Astrocyte (in vitro differentiated cells and primary cell): ENCODE measurements at regions not wholly inside any gene's neighbourhood (a gene's known extent, or its start where the extent isn't known, plus 50 kb on each side); places are given as distances from the start of the nearest gene placed in this dataset.
"Not testable (repeated sequence)": the region's sequence is repeated elsewhere in the genome, so short reads cannot be mapped to it uniquely, and the experiment has no call there.

ENCODE experiments used
- DNase-seq: peaks from one replicate; pipeline ENCODE4 v3.0.0-alpha.2; 2010; ENCODE audit warnings: low read depth
- FAIRE-seq: peaks from 2 replicates; lab custom pipeline; 2011; peaks lifted over from hg19 to GRCh38; lab: Jason Lieb, UNC
- H2AFZ ChIP-seq: 2 replicates; pipeline ENCODE4 v1.6.0; 2012; ENCODE audit warnings: low read depth, low read length, inconsistent platforms
- H3K27ac ChIP-seq: 2 replicates; pipeline ENCODE4 v1.5.1; 2011; ENCODE audit warnings: low read depth, low read length, inconsistent platforms
- H3K27me3 ChIP-seq: 2 replicates; pipeline ENCODE4 v1.6.0; 2011; ENCODE audit warnings: low read length, inconsistent platforms; ENCODE audit not compliant: insufficient read depth
- H3K36me3 ChIP-seq: 2 replicates; pipeline ENCODE4 v1.5.1; 2011; ENCODE audit warnings: low read length, inconsistent platforms; ENCODE audit not compliant: insufficient read depth
- H3K4me1 ChIP-seq: 2 replicates; pipeline ENCODE4 v1.5.1; 2011; ENCODE audit warnings: low read length, inconsistent platforms; ENCODE audit not compliant: insufficient read depth
- H3K4me2 ChIP-seq: 2 replicates; pipeline ENCODE4 v1.6.0; 2012; ENCODE audit warnings: low read length, inconsistent platforms
- H3K4me3 ChIP-seq: 2 replicates; pipeline ENCODE4 v1.5.1; 2011; ENCODE audit warnings: low read depth, mild to moderate bottlenecking, low read length, inconsistent platforms; ENCODE audit not compliant: insufficient read depth
- H3K79me2 ChIP-seq: 2 replicates; pipeline ENCODE4 v1.6.0; 2012; ENCODE audit warnings: mild to moderate bottlenecking, low read length, inconsistent platforms; ENCODE audit not compliant: insufficient read depth
- H3K9ac ChIP-seq: 2 replicates; pipeline ENCODE4 v1.6.0; 2012; ENCODE audit warnings: mild to moderate bottlenecking, low read length, inconsistent platforms
- H3K9me3 ChIP-seq: 2 replicates; pipeline ENCODE4 v1.5.1; 2012; ENCODE audit warnings: low read depth, mild to moderate bottlenecking, low read length, inconsistent platforms; ENCODE audit not compliant: insufficient read depth
- H4K20me1 ChIP-seq: 2 replicates; pipeline ENCODE4 v1.6.0; 2012; ENCODE audit warnings: low read length, inconsistent platforms; ENCODE audit not compliant: insufficient read depth
- H3K27ac Mint-ChIP-seq: one replicate; pipeline ENCODE4 v1.8.0; 2021; ENCODE audit warnings: mild to moderate bottlenecking, mixed read lengths; ENCODE audit not compliant: unreplicated experiment
- H3K27me3 Mint-ChIP-seq: one replicate; pipeline ENCODE4 v1.8.0; 2021; ENCODE audit warnings: low read depth, mixed read lengths; ENCODE audit not compliant: unreplicated experiment
- H3K36me3 Mint-ChIP-seq: one replicate; pipeline ENCODE4 v1.8.0; 2021; ENCODE audit warnings: low read depth, mixed read lengths; ENCODE audit not compliant: unreplicated experiment
- H3K4me1 Mint-ChIP-seq: one replicate; pipeline ENCODE4 v1.8.0; 2021; ENCODE audit warnings: low read depth, mixed read lengths; ENCODE audit not compliant: unreplicated experiment
- H3K4me3 Mint-ChIP-seq: one replicate; pipeline ENCODE4 v1.8.0; 2021; ENCODE audit warnings: mild to moderate bottlenecking, moderate library complexity, mixed read lengths; ENCODE audit not compliant: unreplicated experiment
- H3K9me3 Mint-ChIP-seq: one replicate; pipeline ENCODE4 v1.8.0; 2021; ENCODE audit warnings: mild to moderate bottlenecking, mixed read lengths; ENCODE audit not compliant: unreplicated experiment
- CTCF ChIP-seq: IDR thresholded peaks from 2 replicates; pipeline ENCODE4 v1.5.1; 2011; ENCODE audit warnings: low read depth, mild to moderate bottlenecking, inconsistent platforms, low read length, moderate library complexity; ENCODE audit not compliant: insufficient read depth
- EZH2 ChIP-seq: IDR thresholded peaks from 2 replicates; pipeline ENCODE4 v1.6.1; 2012; ENCODE audit warnings: mild to moderate bottlenecking, low read length, inconsistent platforms; ENCODE audit not compliant: insufficient read depth

GRCh38 chrX:44744799-44745198 lies 99.0 kb upstream of the DUSP21 start:
- H3K79me2 ChIP-seq, result no peaks in the 10 kb centered on the region
- Mint-ChIP-seq H3K36me3 (no peaks in the 10 kb centered on the region), H3K27me3 (no peaks in the 10 kb centered on the region), H3K9me3 (no peaks in the 10 kb centered on the region), H3K27ac (no peak overlapping the region), H3K4me1 (peaks cover 7% of the 10 kb centered on the region), H3K4me3 (no peak overlapping the region)
- no peaks in the 10 kb centered on the region for H3K27me3 ChIP-seq
- H3K9me3 ChIP-seq, result no peaks in the 10 kb centered on the region
- H3K4me3 ChIP-seq, result no peak overlapping the region
- H3K4me2 ChIP-seq, result no peak overlapping the region
- no peaks in the 10 kb centered on the region for H3K36me3 ChIP-seq
- no peaks in the 10 kb centered on the region for H4K20me1 ChIP-seq
- H3K4me1 ChIP-seq, result no peaks in the 10 kb centered on the region
- no peak overlapping the region for H2AFZ ChIP-seq
- DNase-seq (no peak), FAIRE-seq (peak; percentile 47)
- H3K27ac ChIP-seq, result no peak overlapping the region
- TF ChIP-seq CTCF (no peak), EZH2 (no peak)
- no peak overlapping the region for H3K9ac ChIP-seq

- no peaks in the 10 kb centered on the region for H3K27me3 Mint-ChIP-seq
- TF ChIP-seq CTCF, result no peak
- TF ChIP-seq EZH2, result no peak
- Histone ChIP-seq H2AFZ (no peak overlapping the region), H3K4me1 (no peaks in the 10 kb centered on the region), H3K36me3 (no peaks in the 10 kb centered on the region), H3K9ac (no peak overlapping the region), H3K79me2 (no peaks in the 10 kb centered on the region), H3K4me2 (no peak overlapping the region), H3K27ac (no peak overlapping the region), H3K4me3 (no peak overlapping the region), H4K20me1 (no peaks in the 10 kb centered on the region), H3K27me3 (no peaks in the 10 kb centered on the region), H3K9me3 (no peaks in the 10 kb centered on the region)
- H3K4me1 Mint-ChIP-seq, result peaks cover 7% of the 10 kb centered on the region
- FAIRE-seq, result peak; percentile 88
- no peak overlapping the region for H3K4me3 Mint-ChIP-seq
- no peak for DNase-seq
- H3K27ac Mint-ChIP-seq, result no peak overlapping the region
- no peaks in the 10 kb centered on the region for H3K9me3 Mint-ChIP-seq
- H3K36me3 Mint-ChIP-seq, result no peaks in the 10 kb centered on the region
Measured at GRCh38 chrX:44742480-44743155, 101.2 kb upstream of the DUSP21 start.

GRCh38 chrX:44741859-44742258 lies 102.0 kb upstream of the DUSP21 start:
- not testable (repeated sequence) for H3K4me1 ChIP-seq, H3K9me3 ChIP-seq, H3K27ac ChIP-seq, H3K27me3 ChIP-seq, H3K36me3 ChIP-seq, FAIRE-seq, H3K4me3 Mint-ChIP-seq, H3K4me3 ChIP-seq, H3K4me1 Mint-ChIP-seq, DNase-seq, H3K9me3 Mint-ChIP-seq, H2AFZ ChIP-seq, H3K27me3 Mint-ChIP-seq, H4K20me1 ChIP-seq, H3K4me2 ChIP-seq, H3K79me2 ChIP-seq, H3K36me3 Mint-ChIP-seq, H3K9ac ChIP-seq, H3K27ac Mint-ChIP-seq

- H3K4me1 ChIP-seq, H3K27me3 ChIP-seq, H3K4me3 Mint-ChIP-seq, H3K79me2 ChIP-seq, H3K4me2 ChIP-seq, H3K9me3 ChIP-seq, H2AFZ ChIP-seq, H3K27ac ChIP-seq, H3K4me1 Mint-ChIP-seq, DNase-seq, H3K27ac Mint-ChIP-seq, H3K36me3 Mint-ChIP-seq, H4K20me1 ChIP-seq, H3K9me3 Mint-ChIP-seq, H3K4me3 ChIP-seq, H3K9ac ChIP-seq, H3K36me3 ChIP-seq, FAIRE-seq, H3K27me3 Mint-ChIP-seq: not testable (repeated sequence)
Measured at GRCh38 chrX:44741458-44741857, 102.4 kb upstream of the DUSP21 start.
